ENCODE measurements at regions not wholly inside any gene's neighbourhood (a gene's known extent, or its start where the extent isn't known, plus 50 kb on each side); places are given as distances from the start of the nearest gene placed in this dataset.

- no peak for ATAC-seq
- no peaks in the 10 kb centered on the region for H4K20me1 ChIP-seq (ENCODE audit: control insufficient read depth, insufficient read depth)
- in situ Hi-C loops (cut with MboI) = no loop called here
- no peak for TF ChIP-seq CBX5 (IDR thresholded peaks at IDR 0.05; ENCODE audit: low read depth)
- peak; percentile 38; the same call in 1 of the 2 replicates for TF ChIP-seq SPI1 (IDR thresholded peaks at IDR 0.05; ENCODE audit: borderline replicate concordance, insufficient read depth, low read depth, low read length)
- H3K79me2 ChIP-seq (ENCODE audit: control insufficient read depth, insufficient read depth, low read length) = no peaks in the 10 kb centered on the region
- H3K9ac ChIP-seq (ENCODE audit: control insufficient read depth, insufficient read depth, low read length) = no peak overlapping the region
- H3K9me3 ChIP-seq (replicated peaks; ENCODE audit: control insufficient read depth, insufficient read depth, low read length) = no peaks in the 10 kb centered on the region
- no TSS peak for BruUV-seq (replicated peaks)
- SMC1A ChIA-PET (ENCODE audit: uncharacterized antibody, unreplicated experiment) = no interaction called here
- no peak for DNase-seq (ENCODE audit: low read depth, low spot score)
- peaks cover 0 to 6% of the 10 kb centered on the region in 2 experiments; a peak in 1 of 4 replicates for H3K27me3 ChIP-seq (replicated peaks in 1 of 2; ENCODE audit: control insufficient read depth in 2 of 2, insufficient read depth in 2 of 2, low read length in 1 of 2)
- RAD21 ChIA-PET (ENCODE audit: unreplicated experiment) = no interaction called here
- H2AFZ ChIP-seq (ENCODE audit: control insufficient read depth, low read depth, low read length) = no peak overlapping the region
- POLR2A ChIA-PET = no interaction called here
- H3K36me3 ChIP-seq (ENCODE audit: control insufficient read depth in 2 of 2, insufficient read depth in 2 of 2, low read length in 1 of 2) = no peaks in the 10 kb centered on the region
- WGBS (ENCODE audit: insufficient coverage, insufficient replicate concordance, low lambda C conversion rate, missing lambda C conversion rate) = 25% methylated on average over 3 of the region's 3 CpGs
- H3K27ac ChIP-seq (ENCODE audit: control insufficient read depth, insufficient read depth) = no peak overlapping the region
- H3K4me2 ChIP-seq (ENCODE audit: control insufficient read depth, insufficient read depth) = no peak overlapping the region
- no peaks in the 10 kb centered on the region for H3K4me1 ChIP-seq (ENCODE audit: control insufficient read depth, insufficient read depth, low read length)
- intact Hi-C loops (cut with micrococcal nuclease; ENCODE audit: unreplicated experiment) = no loop called here
- FAIRE-seq = no peak
- H3K4me3 ChIP-seq = no peak overlapping the region
- CTCF ChIA-PET = no interaction called here
These were observed 110.2 kb upstream of the TENM3 start for GRCh38 chr4:182133033-182133432.

- in situ Hi-C loops (cut with MboI) (no loop called here), intact Hi-C loops (cut with micrococcal nuclease; ENCODE audit: unreplicated experiment) (no loop called here)
- FAIRE-seq (no peak), ATAC-seq (no peak), DNase-seq (ENCODE audit: low read depth, low spot score) (no peak)
- Histone ChIP-seq H3K4me1 (ENCODE audit: control insufficient read depth, insufficient read depth, low read length) (no peaks in the 10 kb centered on the region), H3K79me2 (ENCODE audit: control insufficient read depth, insufficient read depth, low read length) (no peaks in the 10 kb centered on the region), H3K9me3 (replicated peaks; ENCODE audit: control insufficient read depth, insufficient read depth, low read length) (no peaks in the 10 kb centered on the region), H2AFZ (ENCODE audit: control insufficient read depth, low read depth, low read length) (no peak overlapping the region), H3K27ac (ENCODE audit: control insufficient read depth, insufficient read depth) (no peak overlapping the region), H3K4me2 (ENCODE audit: control insufficient read depth, insufficient read depth) (no peak overlapping the region), H3K27me3 (replicated peaks in 1 of 2; ENCODE audit: control insufficient read depth in 2 of 2, insufficient read depth in 2 of 2, low read length in 1 of 2) (peaks cover 0 to 6% of the 10 kb centered on the region in 2 experiments; a peak in 1 of 4 replicates), H3K9ac (ENCODE audit: control insufficient read depth, insufficient read depth, low read length) (no peak overlapping the region), H3K36me3 (ENCODE audit: control insufficient read depth in 2 of 2, insufficient read depth in 2 of 2, low read length in 1 of 2) (no peaks in the 10 kb centered on the region), H4K20me1 (ENCODE audit: control insufficient read depth, insufficient read depth) (no peaks in the 10 kb centered on the region), H3K4me3 (no peak overlapping the region)
- BruUV-seq (replicated peaks) = no TSS peak
- ChIA-PET SMC1A (ENCODE audit: uncharacterized antibody, unreplicated experiment) (interaction anchor here (0.8 kb wide), 1 partner anchor 25 kb away, joined by 3 read pairs; no protein-coding TSS in a partner anchor), POLR2A (no interaction called here), CTCF (no interaction called here), RAD21 (ENCODE audit: unreplicated experiment) (no interaction called here)
- TF ChIP-seq MYB (IDR thresholded peaks at IDR 0.05; ENCODE audit: borderline replicate concordance, low read depth, low read length) (no peak), YBX1 (IDR thresholded peaks at IDR 0.05) (no peak), POLR2AphosphoS5 (IDR thresholded peaks at IDR 0.05; ENCODE audit: low read length) (no peak), NR2F1 (conservative IDR thresholded peaks at IDR 0.05) (no peak), KLF5 (IDR thresholded peaks at IDR 0.05; ENCODE audit: partially characterized antibody) (no peak), MTA3 (IDR thresholded peaks at IDR 0.05; ENCODE audit: borderline replicate concordance, low read length) (no peak), NFIC (IDR thresholded peaks at IDR 0.05; ENCODE audit: low read depth, low read length) (no peak)
- TF ChIP-seq, protein P1, sequence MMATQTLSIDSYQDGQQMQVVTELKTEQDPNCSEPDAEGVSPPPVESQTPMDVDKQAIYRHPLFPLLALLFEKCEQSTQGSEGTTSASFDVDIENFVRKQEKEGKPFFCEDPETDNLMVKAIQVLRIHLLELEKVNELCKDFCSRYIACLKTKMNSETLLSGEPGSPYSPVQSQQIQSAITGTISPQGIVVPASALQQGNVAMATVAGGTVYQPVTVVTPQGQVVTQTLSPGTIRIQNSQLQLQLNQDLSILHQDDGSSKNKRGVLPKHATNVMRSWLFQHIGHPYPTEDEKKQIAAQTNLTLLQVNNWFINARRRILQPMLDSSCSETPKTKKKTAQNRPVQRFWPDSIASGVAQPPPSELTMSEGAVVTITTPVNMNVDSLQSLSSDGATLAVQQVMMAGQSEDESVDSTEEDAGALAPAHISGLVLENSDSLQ (IDR thresholded peaks at IDR 0.05) = no peak
- TF ChIP-seq, protein P2, sequence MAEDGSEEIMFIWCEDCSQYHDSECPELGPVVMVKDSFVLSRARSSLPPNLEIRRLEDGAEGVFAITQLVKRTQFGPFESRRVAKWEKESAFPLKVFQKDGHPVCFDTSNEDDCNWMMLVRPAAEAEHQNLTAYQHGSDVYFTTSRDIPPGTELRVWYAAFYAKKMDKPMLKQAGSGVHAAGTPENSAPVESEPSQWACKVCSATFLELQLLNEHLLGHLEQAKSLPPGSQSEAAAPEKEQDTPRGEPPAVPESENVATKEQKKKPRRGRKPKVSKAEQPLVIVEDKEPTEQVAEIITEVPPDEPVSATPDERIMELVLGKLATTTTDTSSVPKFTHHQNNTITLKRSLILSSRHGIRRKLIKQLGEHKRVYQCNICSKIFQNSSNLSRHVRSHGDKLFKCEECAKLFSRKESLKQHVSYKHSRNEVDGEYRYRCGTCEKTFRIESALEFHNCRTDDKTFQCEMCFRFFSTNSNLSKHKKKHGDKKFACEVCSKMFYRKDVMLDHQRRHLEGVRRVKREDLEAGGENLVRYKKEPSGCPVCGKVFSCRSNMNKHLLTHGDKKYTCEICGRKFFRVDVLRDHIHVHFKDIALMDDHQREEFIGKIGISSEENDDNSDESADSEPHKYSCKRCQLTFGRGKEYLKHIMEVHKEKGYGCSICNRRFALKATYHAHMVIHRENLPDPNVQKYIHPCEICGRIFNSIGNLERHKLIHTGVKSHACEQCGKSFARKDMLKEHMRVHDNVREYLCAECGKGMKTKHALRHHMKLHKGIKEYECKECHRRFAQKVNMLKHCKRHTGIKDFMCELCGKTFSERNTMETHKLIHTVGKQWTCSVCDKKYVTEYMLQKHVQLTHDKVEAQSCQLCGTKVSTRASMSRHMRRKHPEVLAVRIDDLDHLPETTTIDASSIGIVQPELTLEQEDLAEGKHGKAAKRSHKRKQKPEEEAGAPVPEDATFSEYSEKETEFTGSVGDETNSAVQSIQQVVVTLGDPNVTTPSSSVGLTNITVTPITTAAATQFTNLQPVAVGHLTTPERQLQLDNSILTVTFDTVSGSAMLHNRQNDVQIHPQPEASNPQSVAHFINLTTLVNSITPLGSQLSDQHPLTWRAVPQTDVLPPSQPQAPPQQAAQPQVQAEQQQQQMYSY (CRISPR knock-in tag; IDR thresholded peaks at IDR 0.05) = no peak
These were observed 108.9 kb upstream of the TENM3 start for GRCh38 chr4:182134261-182134660.

Measured in GM12878 (cell line).